Stimulated activated naive B cell treated with anti-CD40 and anti-IgM and Interleukin-4, amounts not matched to agents 10 μg/mL and 1 μg/mL and 100 μg/mL, for 72 hours (primary cell): ENCODE measurements at regions not wholly inside any gene's neighbourhood (a gene's known extent, or its start where the extent isn't known, plus 50 kb on each side); places are given as distances from the start of the nearest gene placed in this dataset.
"Not testable (repeated sequence)": the region's sequence is repeated elsewhere in the genome, so short reads cannot be mapped to it uniquely, and the experiment has no call there.

ENCODE experiments used
- ATAC-seq, 2 donors: fragments of 150-1000 bp; cut with Tn5 transposase; replicated peaks; 2 replicates each; pipeline ENCODE4 v1.10.0; 2021; ENCODE audit warnings: moderate library complexity in 1 of 2
- DNase-seq: peaks from one replicate; pipeline ENCODE4 v3.0.0; 2021
- H3K27ac Mint-ChIP-seq: one replicate; pipeline ENCODE4 v1.8.0; 2022; ENCODE audit warnings: mild to moderate bottlenecking, mixed read lengths
- H3K27me3 Mint-ChIP-seq, 2 donors: one replicate each; pipeline ENCODE4 v1.8.0; 2022; ENCODE audit warnings: mixed read lengths in 2 of 2
- H3K36me3 Mint-ChIP-seq, 2 donors: one replicate each; pipeline ENCODE4 v1.8.0; 2022; ENCODE audit warnings: mixed read lengths in 2 of 2, mild to moderate bottlenecking in 1 of 2
- H3K4me1 Mint-ChIP-seq, 2 donors: one replicate each; pipeline ENCODE4 v1.8.0; 2022; ENCODE audit warnings: mixed read lengths in 2 of 2, mild to moderate bottlenecking in 1 of 2
- H3K4me3 Mint-ChIP-seq, 2 donors: one replicate each; pipeline ENCODE4 v1.8.0; 2022; ENCODE audit warnings: mild to moderate bottlenecking in 2 of 2, mixed read lengths in 2 of 2, moderate library complexity in 1 of 2
- H3K9me3 Mint-ChIP-seq, 2 donors: one replicate each; pipeline ENCODE4 v1.8.0; 2022; ENCODE audit warnings: mixed read lengths in 2 of 2, mild to moderate bottlenecking in 1 of 2

GRCh38 chr2:36168115-36168514 lies 187.5 kb upstream of the CRIM1 start:
- Mint-ChIP-seq H3K9me3 (no peaks in the 10 kb centered on the region), H3K36me3 (no peaks in the 10 kb centered on the region), H3K4me3 (no peak overlapping the region), H3K27me3 (peaks cover 16 to 19% of the 10 kb centered on the region in 2 donors), H3K4me1 (peaks cover 4 to 7% of the 10 kb centered on the region in 2 donors), H3K27ac (no peak overlapping the region)
- ATAC-seq (no peak), DNase-seq (no peak)

DNA sequence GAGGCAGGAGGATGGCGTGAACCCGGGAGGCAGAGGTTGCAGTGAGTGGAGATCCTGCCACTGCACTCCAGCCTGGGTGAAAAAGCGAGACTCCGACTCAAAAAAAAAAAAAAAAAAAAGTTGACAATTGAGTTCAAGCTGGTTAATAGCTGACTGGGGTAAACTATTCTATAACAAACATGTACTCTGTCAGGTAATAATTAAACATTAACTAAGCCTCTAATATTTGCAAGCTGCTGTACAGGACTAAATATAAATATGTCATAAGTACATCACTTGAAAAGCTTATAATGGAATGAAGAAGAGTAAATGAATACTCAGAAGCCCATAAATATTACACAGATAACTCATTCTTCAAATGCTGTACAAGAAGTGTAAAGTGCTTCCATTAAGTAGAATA lies 190.4 kb upstream of the CRIM1 start:
- DNase-seq (no peak), ATAC-seq (no peak)
- Mint-ChIP-seq H3K4me3 (no peak overlapping the region), H3K27ac (no peak overlapping the region), H3K9me3 (no peaks in the 10 kb centered on the region), H3K27me3 (peaks cover 16 to 18% of the 10 kb centered on the region in 2 donors), H3K4me1 (no peaks in the 10 kb centered on the region), H3K36me3 (no peaks in the 10 kb centered on the region)

GRCh38 chr2:36163520-36164254 lies 191.9 kb upstream of the CRIM1 start:
- peak; percentile 49 to 71 for ATAC-seq
- Mint-ChIP-seq H3K27ac (no peak overlapping the region), H3K9me3 (no peaks in the 10 kb centered on the region), H3K4me1 (no peaks in the 10 kb centered on the region), H3K4me3 (no peak overlapping the region), H3K36me3 (no peaks in the 10 kb centered on the region), H3K27me3 (peaks cover 7 to 12% of the 10 kb centered on the region in 2 donors)
- no peak for DNase-seq

DNA sequence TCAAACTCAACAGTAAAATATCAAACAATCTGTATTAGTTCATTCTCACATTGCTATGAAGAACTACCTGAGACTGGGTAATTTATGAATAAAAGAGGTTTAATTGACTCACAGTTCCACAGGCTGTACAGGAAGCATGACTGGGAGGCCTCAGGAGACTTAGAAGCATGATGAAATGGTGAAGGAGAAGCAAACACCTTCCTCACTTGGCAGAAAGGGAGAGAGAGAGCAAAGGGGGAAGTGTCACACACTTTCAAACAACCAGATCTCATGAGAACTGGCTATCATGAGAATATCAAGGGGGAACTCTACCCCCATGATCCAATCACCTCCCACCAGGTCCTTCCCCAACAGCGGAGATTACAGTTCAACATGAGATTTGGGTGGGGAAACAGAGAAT lies 198.5 kb upstream of the CRIM1 start:
- not testable (repeated sequence) for H3K4me1 Mint-ChIP-seq, ATAC-seq, H3K9me3 Mint-ChIP-seq, H3K4me3 Mint-ChIP-seq, H3K36me3 Mint-ChIP-seq, H3K27me3 Mint-ChIP-seq, H3K27ac Mint-ChIP-seq, DNase-seq

DNA sequence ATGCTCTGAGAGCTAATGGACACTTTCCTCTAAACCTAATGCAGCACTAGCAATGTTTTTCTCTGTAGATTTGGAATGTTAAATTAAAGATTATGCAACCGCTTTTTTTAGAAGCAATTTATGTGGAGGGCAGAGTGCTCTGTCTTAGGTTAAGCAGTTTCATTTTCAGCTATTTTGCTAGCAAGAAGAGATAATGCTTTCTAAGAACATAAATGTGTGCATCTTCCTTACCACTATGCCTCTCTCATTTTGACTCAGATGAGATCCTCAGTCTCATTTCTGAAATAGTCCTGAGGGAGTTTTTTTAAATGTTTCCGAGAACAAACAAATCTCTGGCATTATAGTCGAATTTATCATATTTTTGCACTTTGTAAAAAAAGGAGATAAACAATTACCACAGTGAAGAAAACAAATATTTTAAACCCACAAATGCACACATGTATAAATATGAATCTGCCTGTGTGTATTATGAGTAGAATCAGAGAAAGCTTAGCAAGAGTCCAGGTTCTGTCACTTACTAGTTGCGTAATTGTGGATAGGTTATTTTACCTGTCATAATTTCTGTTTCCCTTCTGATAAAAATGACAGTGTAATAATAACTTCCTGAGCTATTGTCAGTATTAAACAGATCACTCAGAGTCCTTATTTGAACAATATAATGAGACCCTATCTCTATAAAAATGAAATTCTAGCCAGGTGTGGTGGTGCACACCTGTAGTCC lies 207.7 kb upstream of the CRIM1 start:
- no peaks in the 10 kb centered on the region for H3K4me1 Mint-ChIP-seq
- no peaks in the 10 kb centered on the region for H3K36me3 Mint-ChIP-seq
- no peak overlapping the region for H3K4me3 Mint-ChIP-seq
- DNase-seq (no peak), ATAC-seq (no peak)
- no peaks in the 10 kb centered on the region for H3K9me3 Mint-ChIP-seq
- no peak overlapping the region for H3K27ac Mint-ChIP-seq
- H3K27me3 Mint-ChIP-seq, result no peaks in the 10 kb centered on the region

- no peak overlapping the region for H3K4me3 Mint-ChIP-seq
These were observed 208.8 kb upstream of the CRIM1 start for GRCh38 chr2:36146765-36147164.

DNA sequence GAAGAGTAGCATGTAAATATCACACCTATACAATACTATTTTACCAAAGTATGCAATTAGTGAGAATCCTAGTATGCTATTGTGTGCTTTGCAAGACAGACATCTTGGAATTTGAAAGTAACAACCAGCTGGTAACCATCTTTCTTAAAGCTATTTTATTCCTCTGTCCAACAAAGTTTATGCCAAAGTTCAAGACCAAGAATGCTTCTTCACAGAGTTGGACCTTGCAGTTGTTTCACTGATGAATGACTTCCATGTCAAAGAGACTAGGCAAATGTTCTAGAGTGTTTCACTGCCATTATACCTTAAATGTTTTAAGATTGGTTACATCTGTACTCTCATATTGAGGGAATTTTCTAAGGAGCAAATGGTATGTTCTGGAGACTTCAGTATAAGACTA lies 215.2 kb upstream of the CRIM1 start:
- Mint-ChIP-seq H3K4me1 (no peaks in the 10 kb centered on the region), H3K27ac (no peak overlapping the region), H3K9me3 (no peaks in the 10 kb centered on the region), H3K4me3 (no peak overlapping the region), H3K36me3 (no peaks in the 10 kb centered on the region), H3K27me3 (no peaks in the 10 kb centered on the region)
- ATAC-seq (no peak), DNase-seq (no peak)

More at GRCh38 chr2:36146765-36147164, 208.8 kb upstream of the CRIM1 start:
- Mint-ChIP-seq H3K36me3 (no peaks in the 10 kb centered on the region), H3K9me3 (no peaks in the 10 kb centered on the region), H3K27ac (no peak overlapping the region), H3K27me3 (no peaks in the 10 kb centered on the region), H3K4me1 (no peaks in the 10 kb centered on the region)
- DNase-seq (no peak), ATAC-seq (no peak)

DNA sequence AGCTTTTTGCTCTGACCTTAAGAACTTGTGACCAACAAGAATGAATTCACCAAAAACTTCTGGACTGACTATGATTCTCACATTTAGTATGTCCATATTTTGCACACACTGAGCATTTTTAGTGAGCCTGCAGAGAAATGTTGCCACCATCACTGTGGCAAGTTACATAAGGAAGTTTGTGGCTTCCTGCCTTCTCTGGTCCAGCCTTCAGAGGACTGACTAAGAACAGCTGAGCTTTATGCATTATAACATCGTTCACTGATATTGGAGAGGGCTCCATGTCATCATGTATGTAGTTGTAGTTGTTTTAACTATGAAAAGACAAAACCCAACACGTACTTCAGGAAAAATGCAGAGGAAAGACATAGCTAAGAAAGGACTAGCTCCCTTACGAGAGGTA lies 218.0 kb upstream of the CRIM1 start:
- Mint-ChIP-seq H3K4me3 (no peak overlapping the region), H3K4me1 (no peaks in the 10 kb centered on the region), H3K9me3 (no peaks in the 10 kb centered on the region), H3K27me3 (no peaks in the 10 kb centered on the region), H3K27ac (no peak overlapping the region), H3K36me3 (no peaks in the 10 kb centered on the region)
- no peak for DNase-seq
- no peak for ATAC-seq

GRCh38 chr2:36134281-36134680 lies 221.3 kb upstream of the CRIM1 start:
- DNase-seq, result no peak
- Mint-ChIP-seq H3K4me1 (no peaks in the 10 kb centered on the region), H3K27me3 (no peaks in the 10 kb centered on the region), H3K27ac (no peak overlapping the region), H3K36me3 (no peaks in the 10 kb centered on the region), H3K9me3 (no peaks in the 10 kb centered on the region), H3K4me3 (no peak overlapping the region)
- no peak for ATAC-seq

DNA sequence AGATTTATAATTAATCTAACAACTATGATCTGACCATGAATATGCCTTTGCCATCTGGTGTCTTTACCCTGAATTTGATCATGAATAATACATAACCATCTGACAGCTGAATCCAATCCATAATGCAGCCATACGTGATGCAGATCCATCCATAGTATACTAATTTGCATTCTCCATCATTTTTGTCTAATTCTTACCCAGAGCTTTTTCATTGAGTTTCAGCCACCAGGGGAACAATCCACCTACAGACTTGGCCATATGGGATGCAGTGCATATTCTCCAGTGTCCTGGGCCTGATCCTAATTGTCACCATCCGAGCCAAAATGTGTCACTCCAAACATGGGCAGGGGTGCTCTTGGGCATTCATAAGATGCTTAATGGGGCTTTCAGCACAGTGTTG lies 227.2 kb upstream of the CRIM1 start:
- Mint-ChIP-seq H3K27ac (no peak overlapping the region), H3K27me3 (no peaks in the 10 kb centered on the region), H3K4me3 (no peak overlapping the region), H3K36me3 (no peaks in the 10 kb centered on the region), H3K9me3 (no peaks in the 10 kb centered on the region), H3K4me1 (no peaks in the 10 kb centered on the region)
- DNase-seq, result no peak
- ATAC-seq, result no peak

DNA sequence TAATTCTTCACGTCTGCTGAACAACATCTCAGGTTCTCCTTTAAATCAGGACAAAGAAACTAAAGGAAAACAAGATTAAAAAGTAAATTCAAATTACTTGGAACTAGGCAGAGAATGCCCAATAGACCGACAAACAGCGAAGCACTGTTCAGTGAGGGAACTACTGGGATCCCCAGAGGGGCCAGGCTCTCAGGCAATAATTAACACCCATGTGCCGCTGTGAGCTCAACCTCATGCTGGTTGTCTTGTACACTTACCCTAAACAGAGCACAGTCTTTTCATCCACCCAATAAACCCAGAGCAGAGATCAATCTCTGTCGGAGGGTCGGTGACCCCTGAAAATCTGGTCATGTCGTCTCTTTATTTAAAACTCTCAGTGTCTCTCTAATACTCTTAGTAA lies 229.9 kb upstream of the CRIM1 start:
- H3K9me3 Mint-ChIP-seq, result peaks cover 0 to 5% of the 10 kb centered on the region in 2 donors
- H3K27ac Mint-ChIP-seq, result no peak overlapping the region
- no peak for DNase-seq
- H3K4me3 Mint-ChIP-seq, result no peak overlapping the region
- no peaks in the 10 kb centered on the region for H3K4me1 Mint-ChIP-seq
- no peaks in the 10 kb centered on the region for H3K36me3 Mint-ChIP-seq
- H3K27me3 Mint-ChIP-seq, result peaks cover 0 to 6% of the 10 kb centered on the region in 2 donors
- ATAC-seq, result no peak

GRCh38 chr2:36123995-36124394 lies 231.6 kb upstream of the CRIM1 start:
- no peak overlapping the region for H3K27ac Mint-ChIP-seq
- ATAC-seq (no peak), DNase-seq (no peak)
- H3K9me3 Mint-ChIP-seq, result peaks cover 0 to 5% of the 10 kb centered on the region in 2 donors
- H3K4me3 Mint-ChIP-seq, result no peak overlapping the region
- no peaks in the 10 kb centered on the region for H3K36me3 Mint-ChIP-seq
- peaks cover 0 to 6% of the 10 kb centered on the region in 2 donors for H3K27me3 Mint-ChIP-seq
- no peaks in the 10 kb centered on the region for H3K4me1 Mint-ChIP-seq

DNA sequence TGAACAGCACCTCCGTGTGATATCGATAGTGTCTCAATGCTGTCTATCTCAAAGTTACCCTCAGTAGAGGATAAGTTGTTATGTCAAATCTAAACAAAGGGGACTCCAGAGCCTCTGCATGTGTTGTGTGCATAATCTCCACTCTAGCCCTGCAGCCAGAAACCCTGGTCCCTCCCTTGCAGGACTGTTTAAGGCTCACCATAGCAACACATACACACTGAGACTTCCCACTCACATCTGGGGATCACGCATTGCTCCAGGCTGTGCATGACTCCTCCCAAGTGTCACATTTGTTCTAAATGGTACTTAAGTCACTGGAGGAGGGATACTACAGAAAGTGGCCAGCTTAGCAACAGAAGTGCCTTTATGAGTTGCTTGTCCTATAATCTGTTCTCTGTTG lies 258.6 kb upstream of the CRIM1 start:
- H3K27ac Mint-ChIP-seq, result no peak overlapping the region
- H3K4me3 Mint-ChIP-seq, result no peak overlapping the region
- DNase-seq (no peak), ATAC-seq (no peak)
- H3K9me3 Mint-ChIP-seq, result peaks cover 11 to 18% of the 10 kb centered on the region in 2 donors
- no peaks in the 10 kb centered on the region for H3K36me3 Mint-ChIP-seq
- H3K27me3 Mint-ChIP-seq, result peaks cover 0 to 8% of the 10 kb centered on the region in 2 donors
- H3K4me1 Mint-ChIP-seq, result no peaks in the 10 kb centered on the region

DNA sequence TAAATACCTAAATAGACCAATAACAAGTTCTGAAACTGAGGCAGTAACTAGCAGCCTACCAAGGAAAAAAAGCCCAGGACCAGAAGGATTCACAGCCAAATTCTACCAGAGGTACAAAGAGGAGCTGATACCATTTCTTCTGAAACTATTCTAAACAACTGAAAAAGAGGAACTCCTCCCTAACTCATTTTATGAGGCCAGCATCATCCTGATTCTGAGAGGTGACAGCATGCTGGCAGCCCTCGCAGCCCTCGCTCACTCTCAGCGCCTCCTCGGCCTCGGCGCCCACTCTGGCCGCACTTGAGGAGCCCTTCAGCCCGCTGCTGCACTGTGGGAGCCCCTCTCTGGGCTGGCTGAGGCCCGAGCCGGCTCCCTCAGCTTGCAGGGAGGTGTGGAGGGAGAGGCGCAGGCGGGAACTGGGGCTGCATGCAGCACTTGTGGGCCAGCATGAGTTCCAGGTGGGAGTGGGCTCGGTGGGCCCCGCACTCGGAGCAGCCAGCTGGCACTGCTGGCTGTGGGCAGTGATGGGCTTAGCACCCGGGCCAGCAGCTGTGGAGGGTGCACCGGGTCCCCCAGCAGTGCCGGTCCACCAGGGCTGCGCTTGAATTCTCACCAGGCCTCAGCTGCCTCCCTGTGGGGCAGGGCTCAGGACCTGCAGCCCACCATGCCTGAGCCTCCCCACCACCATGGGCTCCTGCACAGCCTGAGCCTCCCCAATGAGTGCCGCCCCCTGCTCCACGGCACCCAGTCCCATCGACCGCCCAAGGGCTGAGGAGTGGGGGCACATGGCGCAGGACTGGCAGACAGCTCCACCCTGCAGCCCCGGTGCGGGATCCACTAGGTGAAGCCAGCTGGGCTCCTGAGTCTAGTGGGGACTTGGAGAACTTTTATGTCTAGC lies 263.5 kb upstream of the CRIM1 start:
- peaks cover 6 to 19% of the 10 kb centered on the region in 2 donors for H3K9me3 Mint-ChIP-seq
- not testable (repeated sequence) for ATAC-seq, H3K27ac Mint-ChIP-seq, H3K4me3 Mint-ChIP-seq, H3K27me3 Mint-ChIP-seq, H3K36me3 Mint-ChIP-seq, H3K4me1 Mint-ChIP-seq, DNase-seq
